ENCODE measurements at regions not wholly inside any gene's neighbourhood (a gene's known extent, or its start where the extent isn't known, plus 50 kb on each side); places are given as distances from the start of the nearest gene placed in this dataset.

DNA sequence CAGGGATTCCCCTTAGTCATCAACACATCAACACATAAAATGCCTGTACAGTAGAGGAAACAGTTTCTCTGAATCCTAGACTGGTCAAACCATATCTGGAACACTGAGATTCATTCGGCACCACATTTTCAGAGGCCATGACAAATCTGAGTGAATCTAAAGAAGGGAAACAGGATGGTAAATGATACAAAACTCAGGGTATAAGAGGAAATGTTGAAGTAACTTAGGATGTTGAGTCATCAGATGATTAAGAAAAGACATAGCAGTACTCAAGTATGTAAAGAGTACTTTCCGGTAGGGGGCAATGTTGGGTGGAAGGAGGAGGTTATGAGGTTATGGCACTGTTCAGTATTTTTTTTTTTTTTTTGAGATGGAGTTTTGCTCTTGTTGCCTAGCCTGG is 358.5 kb upstream of the PMFBP1 start:
- H3K4me3 ChIP-seq (ENCODE audit: low read length) = no peak overlapping the region
- H3K4me1 ChIP-seq (ENCODE audit: control insufficient read depth, low read length) = no peaks in the 10 kb centered on the region
- no peak overlapping the region for H3K27ac ChIP-seq (ENCODE audit: low read depth, low read length)
- no peaks in the 10 kb centered on the region for H3K79me2 ChIP-seq (ENCODE audit: control insufficient read depth, low read length)
- H3K9me3 ChIP-seq (ENCODE audit: control insufficient read depth, insufficient read depth, low read length) = no peaks in the 10 kb centered on the region
- H4K20me1 ChIP-seq (ENCODE audit: control insufficient read depth, insufficient read depth, low read depth, low read length) = no peaks in the 10 kb centered on the region
- H3K9me2 ChIP-seq (replicated peaks; ENCODE audit: control insufficient read depth, low read length) = no peaks in the 10 kb centered on the region
- TF ChIP-seq CTCF (IDR thresholded peaks at IDR 0.05; ENCODE audit: low read depth, low read length, poor library complexity, severe bottlenecking) = no peak
- TF ChIP-seq EZH2phosphoT487 (IDR thresholded peaks at IDR 0.05; ENCODE audit: borderline replicate concordance, low read length) = no peak
- H3K27me3 ChIP-seq (ENCODE audit: control insufficient read depth, low read length) = no peaks in the 10 kb centered on the region
- no peak overlapping the region for H3K4me2 ChIP-seq (ENCODE audit: low read length)
- H3K36me3 ChIP-seq (ENCODE audit: control insufficient read depth, low read length) = no peaks in the 10 kb centered on the region
- H3F3A ChIP-seq (ENCODE audit: control insufficient read depth, insufficient read depth) = no peaks in the 10 kb centered on the region

- Histone ChIP-seq H4K20me1 (ENCODE audit: control insufficient read depth, insufficient read depth, low read depth, low read length) (no peaks in the 10 kb centered on the region), H3K27ac (ENCODE audit: low read depth, low read length) (no peak overlapping the region), H3K4me1 (ENCODE audit: control insufficient read depth, low read length) (no peaks in the 10 kb centered on the region), H3K27me3 (ENCODE audit: control insufficient read depth, low read length) (no peaks in the 10 kb centered on the region), H3F3A (ENCODE audit: control insufficient read depth, insufficient read depth) (no peaks in the 10 kb centered on the region), H3K9me3 (ENCODE audit: control insufficient read depth, insufficient read depth, low read length) (no peaks in the 10 kb centered on the region), H3K79me2 (ENCODE audit: control insufficient read depth, low read length) (no peaks in the 10 kb centered on the region), H3K9me2 (replicated peaks; ENCODE audit: control insufficient read depth, low read length) (no peaks in the 10 kb centered on the region), H3K36me3 (ENCODE audit: control insufficient read depth, low read length) (peaks cover 3% of the 10 kb centered on the region; the same call in 1 of the 2 replicates), H3K4me3 (ENCODE audit: low read length) (no peak overlapping the region), H3K4me2 (ENCODE audit: low read length) (no peak overlapping the region)
- TF ChIP-seq EZH2phosphoT487 (IDR thresholded peaks at IDR 0.05; ENCODE audit: borderline replicate concordance, low read length) = no peak
- no peak for TF ChIP-seq CTCF (IDR thresholded peaks at IDR 0.05; ENCODE audit: low read depth, low read length, poor library complexity, severe bottlenecking)
Observed at GRCh38 chr16:72523087-72523486, 351.1 kb upstream of the PMFBP1 start.

- no peak overlapping the region for H3K27ac ChIP-seq (ENCODE audit: low read depth, low read length)
- no peak overlapping the region for H3K4me2 ChIP-seq (ENCODE audit: low read length)
- no peaks in the 10 kb centered on the region for H3K27me3 ChIP-seq (ENCODE audit: control insufficient read depth, low read length)
- H3K9me2 ChIP-seq (replicated peaks; ENCODE audit: control insufficient read depth, low read length) = no peaks in the 10 kb centered on the region
- TF ChIP-seq CTCF (IDR thresholded peaks at IDR 0.05; ENCODE audit: low read depth, low read length, poor library complexity, severe bottlenecking) = no peak
- TF ChIP-seq EZH2phosphoT487 (IDR thresholded peaks at IDR 0.05; ENCODE audit: borderline replicate concordance, low read length) = no peak
- no peaks in the 10 kb centered on the region for H3K79me2 ChIP-seq (ENCODE audit: control insufficient read depth, low read length)
- no peaks in the 10 kb centered on the region for H4K20me1 ChIP-seq (ENCODE audit: control insufficient read depth, insufficient read depth, low read depth, low read length)
- H3K4me1 ChIP-seq (ENCODE audit: control insufficient read depth, low read length) = no peaks in the 10 kb centered on the region
- no peak overlapping the region for H3K4me3 ChIP-seq (ENCODE audit: low read length)
- H3K9me3 ChIP-seq (ENCODE audit: control insufficient read depth, insufficient read depth, low read length) = no peaks in the 10 kb centered on the region
- H3K36me3 ChIP-seq (ENCODE audit: control insufficient read depth, low read length) = no peaks in the 10 kb centered on the region
- H3F3A ChIP-seq (ENCODE audit: control insufficient read depth, insufficient read depth) = no peaks in the 10 kb centered on the region
Observed at GRCh38 chr16:72517154-72517553, 345.2 kb upstream of the PMFBP1 start.

GRCh38 chr16:72511171-72511570 is 339.2 kb upstream of the PMFBP1 start:
- Histone ChIP-seq H3F3A (ENCODE audit: control insufficient read depth, insufficient read depth) (no peaks in the 10 kb centered on the region), H3K27ac (ENCODE audit: low read depth, low read length) (no peak overlapping the region), H3K4me1 (ENCODE audit: control insufficient read depth, low read length) (no peaks in the 10 kb centered on the region), H3K9me3 (ENCODE audit: control insufficient read depth, insufficient read depth, low read length) (no peaks in the 10 kb centered on the region), H3K9me2 (replicated peaks; ENCODE audit: control insufficient read depth, low read length) (no peaks in the 10 kb centered on the region), H3K4me3 (ENCODE audit: low read length) (no peak overlapping the region), H3K79me2 (ENCODE audit: control insufficient read depth, low read length) (no peaks in the 10 kb centered on the region), H4K20me1 (ENCODE audit: control insufficient read depth, insufficient read depth, low read depth, low read length) (no peaks in the 10 kb centered on the region), H3K4me2 (ENCODE audit: low read length) (no peak overlapping the region), H3K36me3 (ENCODE audit: control insufficient read depth, low read length) (no peaks in the 10 kb centered on the region), H3K27me3 (ENCODE audit: control insufficient read depth, low read length) (no peaks in the 10 kb centered on the region)
- TF ChIP-seq CTCF (IDR thresholded peaks at IDR 0.05; ENCODE audit: low read depth, low read length, poor library complexity, severe bottlenecking) (no peak), EZH2phosphoT487 (IDR thresholded peaks at IDR 0.05; ENCODE audit: borderline replicate concordance, low read length) (no peak)

Measured in DOHH2 (cell line).